ENCODE measurements at regions not wholly inside any gene's neighbourhood (a gene's known extent, or its start where the extent isn't known, plus 50 kb on each side); places are given as distances from the start of the nearest gene placed in this dataset.
A peak's percentile ranks its signal among the peaks of the same experiment; 100 is the strongest.

GRCh38 chr6:22880686-22881433 lies 311.5 kb downstream of the HDGFL1 start:
- Histone ChIP-seq H3K27me3 (no peaks in the 10 kb centered on the region), H3K9me3 (no peaks in the 10 kb centered on the region), H3K36me3 (no peaks in the 10 kb centered on the region), H3K4me1 (peaks cover 9% of the 10 kb centered on the region; the same call in 1 of the 2 replicates), H3K4me3 (ENCODE audit: low read depth, low read length) (no peak overlapping the region)
- no peak for DNase-seq
- TF ChIP-seq CTCF (IDR thresholded peaks at IDR 0.05; ENCODE audit: low read depth, low read length) = no peak

GRCh38 chr6:22882581-22882980 lies 313.2 kb downstream of the HDGFL1 start:
- Histone ChIP-seq H3K9me3 (no peaks in the 10 kb centered on the region), H3K27me3 (no peaks in the 10 kb centered on the region), H3K4me1 (peaks cover 9% of the 10 kb centered on the region; the same call in 1 of the 2 replicates), H3K4me3 (ENCODE audit: low read depth, low read length) (no peak overlapping the region), H3K36me3 (no peaks in the 10 kb centered on the region)
- no peak for DNase-seq
- TF ChIP-seq CTCF (IDR thresholded peaks at IDR 0.05; ENCODE audit: low read depth, low read length) = no peak

GRCh38 chr6:22883061-22883717 lies 313.8 kb downstream of the HDGFL1 start:
- H3K9me3 ChIP-seq = no peaks in the 10 kb centered on the region
- H3K36me3 ChIP-seq = no peaks in the 10 kb centered on the region
- H3K27me3 ChIP-seq = no peaks in the 10 kb centered on the region
- no peak for DNase-seq
- no peak overlapping the region for H3K4me3 ChIP-seq (ENCODE audit: low read depth, low read length)
- H3K4me1 ChIP-seq = peaks cover 9% of the 10 kb centered on the region
- TF ChIP-seq CTCF (IDR thresholded peaks at IDR 0.05; ENCODE audit: low read depth, low read length) = no peak

GRCh38 chr6:22884456-22884855 lies 315.1 kb downstream of the HDGFL1 start:
- no peaks in the 10 kb centered on the region for H3K9me3 ChIP-seq
- TF ChIP-seq CTCF (IDR thresholded peaks at IDR 0.05; ENCODE audit: low read depth, low read length) = no peak
- no peaks in the 10 kb centered on the region for H3K27me3 ChIP-seq
- DNase-seq = no peak
- peak overlapping the region; percentile 10; the same call in 1 of the 2 replicates for H3K4me3 ChIP-seq (ENCODE audit: low read depth, low read length)
- H3K4me1 ChIP-seq = peaks cover 9% of the 10 kb centered on the region
- H3K36me3 ChIP-seq = no peaks in the 10 kb centered on the region

GRCh38 chr6:22886650-22887581 lies 317.6 kb downstream of the HDGFL1 start:
- no peaks in the 10 kb centered on the region for H3K36me3 ChIP-seq
- H3K27me3 ChIP-seq = no peaks in the 10 kb centered on the region
- no peak overlapping the region for H3K4me3 ChIP-seq (ENCODE audit: low read depth, low read length)
- peaks cover 9% of the 10 kb centered on the region for H3K4me1 ChIP-seq
- DNase-seq = no peak
- no peaks in the 10 kb centered on the region for H3K9me3 ChIP-seq
- no peak for TF ChIP-seq CTCF (IDR thresholded peaks at IDR 0.05; ENCODE audit: low read depth, low read length)
